ENCODE measurements at regions not wholly inside any gene's neighbourhood (a gene's known extent, or its start where the extent isn't known, plus 50 kb on each side); places are given as distances from the start of the nearest gene placed in this dataset.

GRCh38 chr6:15845492-15845891 lies 182.7 kb upstream of the DTNBP1 start:
- TF ChIP-seq POLR2A (IDR thresholded peaks at IDR 0.05) (no peak), CTCF (IDR thresholded peaks at IDR 0.05) (no peak)

Measured in uterus (tissue), 2 donors.